ENCODE measurements at regions not wholly inside any gene's neighbourhood (a gene's known extent, or its start where the extent isn't known, plus 50 kb on each side); places are given as distances from the start of the nearest gene placed in this dataset.

- Histone ChIP-seq H3K4me2 (ENCODE audit: low read length) (no peak overlapping the region), H3K9ac (ENCODE audit: low read length) (no peak overlapping the region), H3K36me3 (ENCODE audit: insufficient read depth, low read length) (no peaks in the 10 kb centered on the region), H3K27ac (ENCODE audit: low read length) (no peak overlapping the region), H2AFZ (ENCODE audit: low read depth, low read length) (no peak overlapping the region), H3F3A (ENCODE audit: insufficient read depth, low read length, poor library complexity, severe bottlenecking) (no peaks in the 10 kb centered on the region), H3K9me3 (ENCODE audit: low read length) (no peaks in the 10 kb centered on the region), H4K20me1 (ENCODE audit: insufficient read depth) (no peaks in the 10 kb centered on the region), H3K79me2 (replicated peaks; ENCODE audit: insufficient read depth, low read length) (no peaks in the 10 kb centered on the region), H3K4me3 (ENCODE audit: low read length) (no peak overlapping the region), H3K9me2 (ENCODE audit: insufficient read depth, low read length) (no peaks in the 10 kb centered on the region), H3K27me3 (ENCODE audit: insufficient read depth, low read depth, low read length) (no peaks in the 10 kb centered on the region)
- no peak for TF ChIP-seq RAD21 (conservative IDR thresholded peaks at IDR 0.05)
- no peak for TF ChIP-seq EZH2 (IDR thresholded peaks at IDR 0.05; ENCODE audit: borderline replicate concordance, insufficient read depth, low read length, poor library complexity, severe bottlenecking)
- no peak for TF ChIP-seq SMC3 (conservative IDR thresholded peaks at IDR 0.05; ENCODE audit: poor library complexity)
- TF ChIP-seq REST (IDR thresholded peaks at IDR 0.05; ENCODE audit: borderline replicate concordance), result no peak
- no peak for TF ChIP-seq POLR2AphosphoS5 (IDR thresholded peaks at IDR 0.05)
- TF ChIP-seq MXI1 (conservative IDR thresholded peaks at IDR 0.05; ENCODE audit: poor library complexity, severe bottlenecking), result no peak
- no peak for TF ChIP-seq TAF1 (IDR thresholded peaks at IDR 0.05; ENCODE audit: low read depth)
- no peak for TF ChIP-seq EP300 (conservative IDR thresholded peaks at IDR 0.05; ENCODE audit: poor library complexity, severe bottlenecking)
- no peak for TF ChIP-seq CTCF (IDR thresholded peaks at IDR 0.05; ENCODE audit: poor library complexity, severe bottlenecking)
Measured at GRCh38 chr4:137651128-137651527, 118.8 kb upstream of the PCDH18 start.

- no peaks in the 10 kb centered on the region for H3F3A ChIP-seq (ENCODE audit: insufficient read depth, low read length, poor library complexity, severe bottlenecking)
- H2AFZ ChIP-seq (ENCODE audit: low read depth, low read length), result no peak overlapping the region
- H3K9me2 ChIP-seq (ENCODE audit: insufficient read depth, low read length), result no peaks in the 10 kb centered on the region
- no peaks in the 10 kb centered on the region for H3K9me3 ChIP-seq (ENCODE audit: low read length)
- no peaks in the 10 kb centered on the region for H3K79me2 ChIP-seq (replicated peaks; ENCODE audit: insufficient read depth, low read length)
- no peak overlapping the region for H3K4me3 ChIP-seq (ENCODE audit: low read length)
- H3K27me3 ChIP-seq (ENCODE audit: insufficient read depth, low read depth, low read length), result no peaks in the 10 kb centered on the region
- H4K20me1 ChIP-seq (ENCODE audit: insufficient read depth), result no peaks in the 10 kb centered on the region
- no peak overlapping the region for H3K27ac ChIP-seq (ENCODE audit: low read length)
- TF ChIP-seq MXI1 (conservative IDR thresholded peaks at IDR 0.05; ENCODE audit: poor library complexity, severe bottlenecking) (no peak), POLR2AphosphoS5 (IDR thresholded peaks at IDR 0.05) (no peak), RAD21 (conservative IDR thresholded peaks at IDR 0.05) (no peak), REST (IDR thresholded peaks at IDR 0.05; ENCODE audit: borderline replicate concordance) (no peak), EZH2 (IDR thresholded peaks at IDR 0.05; ENCODE audit: borderline replicate concordance, insufficient read depth, low read length, poor library complexity, severe bottlenecking) (no peak), SMC3 (conservative IDR thresholded peaks at IDR 0.05; ENCODE audit: poor library complexity) (no peak), EP300 (conservative IDR thresholded peaks at IDR 0.05; ENCODE audit: poor library complexity, severe bottlenecking) (no peak), TAF1 (IDR thresholded peaks at IDR 0.05; ENCODE audit: low read depth) (no peak), CTCF (IDR thresholded peaks at IDR 0.05; ENCODE audit: poor library complexity, severe bottlenecking) (no peak)
- no peaks in the 10 kb centered on the region for H3K36me3 ChIP-seq (ENCODE audit: insufficient read depth, low read length)
- H3K4me2 ChIP-seq (ENCODE audit: low read length), result no peak overlapping the region
- no peak overlapping the region for H3K9ac ChIP-seq (ENCODE audit: low read length)
Measured at GRCh38 chr4:137649711-137650450, 117.6 kb upstream of the PCDH18 start.
